SK-N-SH (cell line): ENCODE measurements at regions not wholly inside any gene's neighbourhood (a gene's known extent, or its start where the extent isn't known, plus 50 kb on each side); places are given as distances from the start of the nearest gene placed in this dataset.

ENCODE experiments used
- CTCF ChIA-PET: fragments of 300-600, 350-600 bp; formaldehyde crosslinking; extraction: SDS; loops from one replicate; lab custom pipeline; 2021; lab: Yijun Ruan, JAX
- POLR2A ChIA-PET: fragments of 350-600 bp; sonication (Branson Sonifier 250); formaldehyde crosslinking; extraction: SDS; loops from one replicate; lab custom pipeline; 2020; ENCODE audit warnings: antibody characterized with exemption, inconsistent platforms; lab: Yijun Ruan, JAX
- DNase-seq: peaks from one replicate; pipeline ENCODE4 v3.0.0; 2012
- H2AFZ ChIP-seq: fragments of 200-600 bp; sonication (generic); 2 replicates; pipeline ENCODE4 v1.8.1; 2016; ENCODE audit warnings: antibody characterized with exemption, mild to moderate bottlenecking, low read depth
- H3F3A ChIP-seq: fragments of 200-600 bp; sonication (generic); replicated peaks from 2 replicates; pipeline ENCODE3; 2016; ENCODE audit warnings: antibody characterized with exemption, mild to moderate bottlenecking; ENCODE audit not compliant: insufficient read depth
- H3K27ac ChIP-seq, 2 experiments: fragments of 200-500 bp in 1 of 2; fragments of 200-600 bp in 1 of 2; sonication (Bioruptor generic) in 1 of 2; sonication (generic), shearing (Covaris generic) in 1 of 2; 2 replicates each; pipeline versions ENCODE4 v1.5.1 to v1.6.1; 2014 to 2016; ENCODE audit warnings: low read depth in 2 of 2, inconsistent platforms in 1 of 2, low read length in 1 of 2, mild to moderate bottlenecking in 1 of 2, mixed read lengths in 1 of 2
- H3K27me3 ChIP-seq: fragments of 200-600 bp; sonication (generic), shearing (Covaris generic); 2 replicates; pipeline ENCODE4 v1.6.1; 2016; ENCODE audit warnings: mixed run types; ENCODE audit not compliant: insufficient read depth
- H3K36me3 ChIP-seq, 2 experiments: fragments of 200-500 bp in 1 of 2; fragments of 200-600 bp in 1 of 2; sonication (Bioruptor generic) in 1 of 2; sonication (generic) in 1 of 2; replicated peaks in 1 of 2; 2 replicates each; pipeline versions ENCODE3 to v1.5.1; 2014 to 2016; ENCODE audit warnings: low read length in 1 of 2, mild to moderate bottlenecking in 1 of 2; ENCODE audit not compliant: insufficient read depth in 2 of 2, control insufficient read depth in 1 of 2
- H3K4me1 ChIP-seq, 2 experiments: fragments of 200-500 bp in 1 of 2; fragments of 200-600 bp in 1 of 2; sonication (Bioruptor generic) in 1 of 2; sonication (generic), shearing (Covaris generic) in 1 of 2; 2 replicates each; pipeline versions ENCODE4 v1.5.1 to v1.6.1; 2014 to 2016; ENCODE audit warnings: low read depth in 1 of 2, low read length in 1 of 2, mixed run types in 1 of 2; ENCODE audit not compliant: insufficient read depth in 2 of 2, control insufficient read depth in 1 of 2
- H3K4me2 ChIP-seq: fragments of 200-600 bp; sonication (generic), shearing (Covaris generic); 2 replicates; pipeline ENCODE4 v1.6.1; 2017; ENCODE audit warnings: mixed run types
- H3K4me3 ChIP-seq, 2 experiments: fragments of 200-500 bp in 1 of 2; fragments of 200-600 bp in 1 of 2; sonication (Bioruptor generic) in 1 of 2; sonication (generic), shearing (Covaris generic) in 1 of 2; 2 replicates each; pipeline versions ENCODE4 v1.5.1 to v1.8.1; 2014 to 2016; ENCODE audit warnings: low read depth in 2 of 2, inconsistent platforms in 1 of 2, low read length in 1 of 2, mild to moderate bottlenecking in 1 of 2, mixed read lengths in 1 of 2, moderate library complexity in 1 of 2
- H3K79me2 ChIP-seq: fragments of 200-600 bp; sonication (generic); 2 replicates; pipeline ENCODE4 v1.8.1; 2017; ENCODE audit warnings: mild to moderate bottlenecking; ENCODE audit not compliant: insufficient read depth
- H3K9ac ChIP-seq: fragments of 200-600 bp; sonication (generic); 2 replicates; pipeline ENCODE4 v1.6.1; 2017; ENCODE audit warnings: mixed run types
- H3K9me2 ChIP-seq: fragments of 200-600 bp; sonication (generic); 2 replicates; pipeline ENCODE4 v1.6.1; 2017; ENCODE audit warnings: mixed run types
- H3K9me3 ChIP-seq: fragments of 200-600 bp; sonication (generic); 2 replicates; pipeline ENCODE4 v1.6.1; 2017; ENCODE audit warnings: mixed run types, mild to moderate bottlenecking, moderate library complexity
- H4K20me1 ChIP-seq: fragments of 200-600 bp; sonication (generic); 2 replicates; pipeline ENCODE4 v1.6.1; 2017; ENCODE audit warnings: mild to moderate bottlenecking, mixed run types; ENCODE audit not compliant: insufficient read depth
- FOXM1 ChIP-seq: IDR thresholded peaks from 2 replicates; pipeline ENCODE4 v1.4.0; 2012; ENCODE audit warnings: low read depth, mild to moderate bottlenecking
- GABPA ChIP-seq: IDR thresholded peaks from 2 replicates; pipeline ENCODE4 v1.4.0; 2012; ENCODE audit warnings: low read depth, mild to moderate bottlenecking
- GATA2 ChIP-seq: sonication (generic); formaldehyde crosslinking; IDR thresholded peaks from 2 replicates; pipeline ENCODE4 v1.5.0; 2020; ENCODE audit warnings: mild to moderate bottlenecking, missing genetic modification reagents
- NFIC ChIP-seq: IDR thresholded peaks from 2 replicates; pipeline ENCODE4 v1.4.0; 2012; ENCODE audit warnings: borderline replicate concordance
- REST ChIP-seq: IDR thresholded peaks from 2 replicates; pipeline ENCODE4 v1.6.1; 2012; ENCODE audit warnings: mild to moderate bottlenecking, low read depth, low read length, moderate library complexity
- YY1 ChIP-seq: IDR thresholded peaks from 2 replicates; pipeline ENCODE4 v1.4.0; 2012; ENCODE audit warnings: low read depth, mild to moderate bottlenecking
- WGBS: methylation state at CpG from one replicate; pipeline ENCODE4 v1.1.6; 2017; ENCODE audit warnings: low lambda C conversion rate; 5-methylcytosine and 5-hydroxymethylcytosine counted together
- TF ChIP-seq, protein P1 (sequence below): IDR thresholded peaks from 2 replicates; pipeline ENCODE4 v1.4.0; 2012; ENCODE audit warnings: low read depth, borderline replicate concordance
- TF ChIP-seq, protein P2 (sequence below): fragments of 150-350 bp; IDR thresholded peaks from 2 replicates; pipeline ENCODE4 v1.6.1; 2016; ENCODE audit warnings: mild to moderate bottlenecking, low read depth, low read length

GRCh38 chr4:78720204-78720603 is 55.9 kb upstream of the BMP2K start:
- Histone ChIP-seq H3K27me3 (no peaks in the 10 kb centered on the region), H3K27ac (no peak overlapping the region), H3K36me3 (no peaks in the 10 kb centered on the region), H3F3A (no peaks in the 10 kb centered on the region), H3K4me2 (no peak overlapping the region), H3K4me3 (no peak overlapping the region), H3K4me1 (no peaks in the 10 kb centered on the region), H3K9me3 (no peaks in the 10 kb centered on the region), H4K20me1 (no peaks in the 10 kb centered on the region), H2AFZ (no peak overlapping the region)
- DNase-seq: no peak
- CTCF ChIA-PET: no interaction called here
- 96% methylated on average over 3 of the region's 3 CpGs for WGBS
- no peak for TF ChIP-seq GATA2 (CRISPR knock-in tag)
- no peak for TF ChIP-seq YY1
- TF ChIP-seq, protein P1, sequence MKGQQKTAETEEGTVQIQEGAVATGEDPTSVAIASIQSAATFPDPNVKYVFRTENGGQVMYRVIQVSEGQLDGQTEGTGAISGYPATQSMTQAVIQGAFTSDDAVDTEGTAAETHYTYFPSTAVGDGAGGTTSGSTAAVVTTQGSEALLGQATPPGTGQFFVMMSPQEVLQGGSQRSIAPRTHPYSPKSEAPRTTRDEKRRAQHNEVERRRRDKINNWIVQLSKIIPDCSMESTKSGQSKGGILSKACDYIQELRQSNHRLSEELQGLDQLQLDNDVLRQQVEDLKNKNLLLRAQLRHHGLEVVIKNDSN: no peak
- TF ChIP-seq GABPA: no peak
- TF ChIP-seq, all 33 proteins: peak for 0
- no peak overlapping the region for H3K9ac ChIP-seq
- H3K9me2 ChIP-seq: no peaks in the 10 kb centered on the region
- H3K79me2 ChIP-seq: no peaks in the 10 kb centered on the region
- POLR2A ChIA-PET: no interaction called here

- CTCF ChIA-PET: interaction anchor here (0.6 kb wide), 1 partner anchor 851 kb away, joined by 3 read pairs; no protein-coding TSS in a partner anchor
- no peaks in the 10 kb centered on the region for H3K9me3 ChIP-seq
- no peaks in the 10 kb centered on the region for H3K9me2 ChIP-seq
- H2AFZ ChIP-seq: no peak overlapping the region
- H3K4me1 ChIP-seq: no peaks in the 10 kb centered on the region
- DNase-seq: no peak
- no peak overlapping the region for H3K9ac ChIP-seq
- H4K20me1 ChIP-seq: no peaks in the 10 kb centered on the region
- H3K4me2 ChIP-seq: no peak overlapping the region
- no peak overlapping the region for H3K27ac ChIP-seq
- POLR2A ChIA-PET: no interaction called here
- H3F3A ChIP-seq: no peaks in the 10 kb centered on the region
- no peaks in the 10 kb centered on the region for H3K36me3 ChIP-seq
- whole genome bisulfite sequencing: 92% methylated on average over 10 of the region's 10 CpGs
- no peak overlapping the region for H3K4me3 ChIP-seq
- H3K79me2 ChIP-seq: no peaks in the 10 kb centered on the region
- TF ChIP-seq NFIC (no peak), REST (no peak), FOXM1 (no peak), GATA2 (CRISPR knock-in tag) (no peak)
- TF ChIP-seq, protein P2, sequence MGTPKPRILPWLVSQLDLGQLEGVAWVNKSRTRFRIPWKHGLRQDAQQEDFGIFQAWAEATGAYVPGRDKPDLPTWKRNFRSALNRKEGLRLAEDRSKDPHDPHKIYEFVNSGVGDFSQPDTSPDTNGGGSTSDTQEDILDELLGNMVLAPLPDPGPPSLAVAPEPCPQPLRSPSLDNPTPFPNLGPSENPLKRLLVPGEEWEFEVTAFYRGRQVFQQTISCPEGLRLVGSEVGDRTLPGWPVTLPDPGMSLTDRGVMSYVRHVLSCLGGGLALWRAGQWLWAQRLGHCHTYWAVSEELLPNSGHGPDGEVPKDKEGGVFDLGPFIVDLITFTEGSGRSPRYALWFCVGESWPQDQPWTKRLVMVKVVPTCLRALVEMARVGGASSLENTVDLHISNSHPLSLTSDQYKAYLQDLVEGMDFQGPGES: no peak
- TF ChIP-seq, all 33 proteins: peak for 0
- no peaks in the 10 kb centered on the region for H3K27me3 ChIP-seq
Measured at GRCh38 chr4:78720994-78721677, 55.0 kb upstream of the BMP2K start.
